SK-N-SH (cell line): ENCODE measurements at regions not wholly inside any gene's neighbourhood (a gene's known extent, or its start where the extent isn't known, plus 50 kb on each side); places are given as distances from the start of the nearest gene placed in this dataset.

ENCODE experiments used
- CTCF ChIA-PET: fragments of 300-600, 350-600 bp; formaldehyde crosslinking; extraction: SDS; loops from one replicate; lab custom pipeline; 2021; lab: Yijun Ruan, JAX
- POLR2A ChIA-PET: fragments of 350-600 bp; sonication (Branson Sonifier 250); formaldehyde crosslinking; extraction: SDS; loops from one replicate; lab custom pipeline; 2020; ENCODE audit warnings: antibody characterized with exemption, inconsistent platforms; lab: Yijun Ruan, JAX
- DNase-seq: peaks from one replicate; pipeline ENCODE4 v3.0.0; 2012
- H2AFZ ChIP-seq: fragments of 200-600 bp; sonication (generic); 2 replicates; pipeline ENCODE4 v1.8.1; 2016; ENCODE audit warnings: antibody characterized with exemption, mild to moderate bottlenecking, low read depth
- H3F3A ChIP-seq: fragments of 200-600 bp; sonication (generic); replicated peaks from 2 replicates; pipeline ENCODE3; 2016; ENCODE audit warnings: antibody characterized with exemption, mild to moderate bottlenecking; ENCODE audit not compliant: insufficient read depth
- H3K27ac ChIP-seq, 2 experiments: fragments of 200-500 bp in 1 of 2; fragments of 200-600 bp in 1 of 2; sonication (Bioruptor generic) in 1 of 2; sonication (generic), shearing (Covaris generic) in 1 of 2; 2 replicates each; pipeline versions ENCODE4 v1.5.1 to v1.6.1; 2014 to 2016; ENCODE audit warnings: low read depth in 2 of 2, inconsistent platforms in 1 of 2, low read length in 1 of 2, mild to moderate bottlenecking in 1 of 2, mixed read lengths in 1 of 2
- H3K27me3 ChIP-seq: fragments of 200-600 bp; sonication (generic), shearing (Covaris generic); 2 replicates; pipeline ENCODE4 v1.6.1; 2016; ENCODE audit warnings: mixed run types; ENCODE audit not compliant: insufficient read depth
- H3K36me3 ChIP-seq, 2 experiments: fragments of 200-500 bp in 1 of 2; fragments of 200-600 bp in 1 of 2; sonication (Bioruptor generic) in 1 of 2; sonication (generic) in 1 of 2; replicated peaks in 1 of 2; 2 replicates each; pipeline versions ENCODE3 to v1.5.1; 2014 to 2016; ENCODE audit warnings: low read length in 1 of 2, mild to moderate bottlenecking in 1 of 2; ENCODE audit not compliant: insufficient read depth in 2 of 2, control insufficient read depth in 1 of 2
- H3K4me1 ChIP-seq, 2 experiments: fragments of 200-500 bp in 1 of 2; fragments of 200-600 bp in 1 of 2; sonication (Bioruptor generic) in 1 of 2; sonication (generic), shearing (Covaris generic) in 1 of 2; 2 replicates each; pipeline versions ENCODE4 v1.5.1 to v1.6.1; 2014 to 2016; ENCODE audit warnings: low read depth in 1 of 2, low read length in 1 of 2, mixed run types in 1 of 2; ENCODE audit not compliant: insufficient read depth in 2 of 2, control insufficient read depth in 1 of 2
- H3K4me2 ChIP-seq: fragments of 200-600 bp; sonication (generic), shearing (Covaris generic); 2 replicates; pipeline ENCODE4 v1.6.1; 2017; ENCODE audit warnings: mixed run types
- H3K4me3 ChIP-seq, 2 experiments: fragments of 200-500 bp in 1 of 2; fragments of 200-600 bp in 1 of 2; sonication (Bioruptor generic) in 1 of 2; sonication (generic), shearing (Covaris generic) in 1 of 2; 2 replicates each; pipeline versions ENCODE4 v1.5.1 to v1.8.1; 2014 to 2016; ENCODE audit warnings: low read depth in 2 of 2, inconsistent platforms in 1 of 2, low read length in 1 of 2, mild to moderate bottlenecking in 1 of 2, mixed read lengths in 1 of 2, moderate library complexity in 1 of 2
- H3K79me2 ChIP-seq: fragments of 200-600 bp; sonication (generic); 2 replicates; pipeline ENCODE4 v1.8.1; 2017; ENCODE audit warnings: mild to moderate bottlenecking; ENCODE audit not compliant: insufficient read depth
- H3K9ac ChIP-seq: fragments of 200-600 bp; sonication (generic); 2 replicates; pipeline ENCODE4 v1.6.1; 2017; ENCODE audit warnings: mixed run types
- H3K9me2 ChIP-seq: fragments of 200-600 bp; sonication (generic); 2 replicates; pipeline ENCODE4 v1.6.1; 2017; ENCODE audit warnings: mixed run types
- H3K9me3 ChIP-seq: fragments of 200-600 bp; sonication (generic); 2 replicates; pipeline ENCODE4 v1.6.1; 2017; ENCODE audit warnings: mixed run types, mild to moderate bottlenecking, moderate library complexity
- H4K20me1 ChIP-seq: fragments of 200-600 bp; sonication (generic); 2 replicates; pipeline ENCODE4 v1.6.1; 2017; ENCODE audit warnings: mild to moderate bottlenecking, mixed run types; ENCODE audit not compliant: insufficient read depth
- CHD2 ChIP-seq: fragments of 150-350 bp; IDR thresholded peaks from 2 replicates; pipeline ENCODE4 v1.6.1; 2018; ENCODE audit warnings: low read length; ENCODE audit not compliant: partially characterized antibody
- ELF1 ChIP-seq: IDR thresholded peaks from 2 replicates; pipeline ENCODE4 v1.4.0; 2012
- FOSL2 ChIP-seq: IDR thresholded peaks from 2 replicates; pipeline ENCODE4 v1.4.0; 2012; ENCODE audit warnings: low read depth, mild to moderate bottlenecking, moderate library complexity, borderline replicate concordance
- FOXJ3 ChIP-seq: sonication (generic); formaldehyde crosslinking; IDR thresholded peaks from 2 replicates; pipeline ENCODE4 v1.5.1; 2020; ENCODE audit warnings: mild to moderate bottlenecking, missing genetic modification reagents
- FOXM1 ChIP-seq: IDR thresholded peaks from 2 replicates; pipeline ENCODE4 v1.4.0; 2012; ENCODE audit warnings: low read depth, mild to moderate bottlenecking
- GABPA ChIP-seq: IDR thresholded peaks from 2 replicates; pipeline ENCODE4 v1.4.0; 2012; ENCODE audit warnings: low read depth, mild to moderate bottlenecking
- MEF2A ChIP-seq: IDR thresholded peaks from 2 replicates; pipeline ENCODE4 v1.4.0; 2012; ENCODE audit warnings: low read depth, borderline replicate concordance
- MXI1 ChIP-seq: IDR thresholded peaks from 2 replicates; pipeline ENCODE4 v1.6.1; 2012; ENCODE audit warnings: mild to moderate bottlenecking, low read depth, low read length, improper control_type of control experiment
- NFIC ChIP-seq: IDR thresholded peaks from 2 replicates; pipeline ENCODE4 v1.4.0; 2012; ENCODE audit warnings: borderline replicate concordance
- RAD21 ChIP-seq: IDR thresholded peaks from 2 replicates; pipeline ENCODE4 v1.6.1; 2012; ENCODE audit warnings: mild to moderate bottlenecking, low read length
- RFX5 ChIP-seq: IDR thresholded peaks from 2 replicates; pipeline ENCODE4 v1.6.1; 2012; ENCODE audit warnings: mild to moderate bottlenecking, improper control_type of control experiment, low read length
- RXRA ChIP-seq: IDR thresholded peaks from 2 replicates; pipeline ENCODE4 v1.4.0; 2012; ENCODE audit warnings: low read depth, mild to moderate bottlenecking, borderline replicate concordance
- SIN3A ChIP-seq: IDR thresholded peaks from 2 replicates; pipeline ENCODE4 v1.6.1; 2012; ENCODE audit warnings: low read depth, mild to moderate bottlenecking, low read length, moderate library complexity, borderline replicate concordance
- TAF1 ChIP-seq: IDR thresholded peaks from 2 replicates; pipeline ENCODE4 v1.6.1; 2012; ENCODE audit warnings: low read depth, mild to moderate bottlenecking, low read length, moderate library complexity, borderline replicate concordance
- YY1 ChIP-seq: IDR thresholded peaks from 2 replicates; pipeline ENCODE4 v1.4.0; 2012; ENCODE audit warnings: low read depth, mild to moderate bottlenecking
- WGBS: methylation state at CpG from one replicate; pipeline ENCODE4 v1.1.6; 2017; ENCODE audit warnings: low lambda C conversion rate; 5-methylcytosine and 5-hydroxymethylcytosine counted together
- TF ChIP-seq, protein P1 (sequence below): fragments of 150-350 bp; IDR thresholded peaks from 2 replicates; pipeline ENCODE4 v1.6.1; 2017; ENCODE audit warnings: antibody characterized with exemption, low read length, low read depth, borderline replicate concordance
- TF ChIP-seq, protein P2 (sequence below): IDR thresholded peaks from 2 replicates; pipeline ENCODE4 v1.4.0; 2012; ENCODE audit warnings: low read depth
- TF ChIP-seq, protein P3 (sequence below): IDR thresholded peaks from 2 replicates; pipeline ENCODE4; 2012
- TF ChIP-seq, protein P4 (sequence below): fragments of 150-350 bp; IDR thresholded peaks from 2 replicates; pipeline ENCODE4 v1.6.1; 2016; ENCODE audit warnings: mild to moderate bottlenecking, low read depth, low read length

DNA sequence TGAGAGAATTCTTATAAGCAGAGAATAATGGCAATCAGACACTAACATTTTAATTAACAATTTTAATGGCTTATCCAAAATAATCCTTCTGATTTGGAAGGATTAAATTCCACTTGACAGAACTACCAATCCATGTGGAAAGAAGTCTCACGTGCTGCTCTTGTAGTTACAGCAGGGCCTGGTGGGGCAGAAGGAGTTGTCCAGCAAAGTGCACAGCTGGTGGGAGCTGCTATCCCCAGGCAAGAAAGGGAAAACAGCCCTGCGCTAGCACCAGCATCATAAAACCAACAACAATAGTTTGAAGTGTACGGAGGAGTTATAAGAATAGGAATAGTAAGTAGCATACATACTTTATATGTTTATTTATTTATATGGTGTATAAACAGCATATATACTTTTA, 127.4 kb upstream of the TRIM2 start (continued):
- TF ChIP-seq, protein P1, sequence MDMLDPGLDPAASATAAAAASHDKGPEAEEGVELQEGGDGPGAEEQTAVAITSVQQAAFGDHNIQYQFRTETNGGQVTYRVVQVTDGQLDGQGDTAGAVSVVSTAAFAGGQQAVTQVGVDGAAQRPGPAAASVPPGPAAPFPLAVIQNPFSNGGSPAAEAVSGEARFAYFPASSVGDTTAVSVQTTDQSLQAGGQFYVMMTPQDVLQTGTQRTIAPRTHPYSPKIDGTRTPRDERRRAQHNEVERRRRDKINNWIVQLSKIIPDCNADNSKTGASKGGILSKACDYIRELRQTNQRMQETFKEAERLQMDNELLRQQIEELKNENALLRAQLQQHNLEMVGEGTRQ = no peak
- TF ChIP-seq FOXJ3 (no peak), FOXM1 (no peak)
- TF ChIP-seq, protein P2, sequence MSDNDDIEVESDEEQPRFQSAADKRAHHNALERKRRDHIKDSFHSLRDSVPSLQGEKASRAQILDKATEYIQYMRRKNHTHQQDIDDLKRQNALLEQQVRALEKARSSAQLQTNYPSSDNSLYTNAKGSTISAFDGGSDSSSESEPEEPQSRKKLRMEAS = no peak

DNA sequence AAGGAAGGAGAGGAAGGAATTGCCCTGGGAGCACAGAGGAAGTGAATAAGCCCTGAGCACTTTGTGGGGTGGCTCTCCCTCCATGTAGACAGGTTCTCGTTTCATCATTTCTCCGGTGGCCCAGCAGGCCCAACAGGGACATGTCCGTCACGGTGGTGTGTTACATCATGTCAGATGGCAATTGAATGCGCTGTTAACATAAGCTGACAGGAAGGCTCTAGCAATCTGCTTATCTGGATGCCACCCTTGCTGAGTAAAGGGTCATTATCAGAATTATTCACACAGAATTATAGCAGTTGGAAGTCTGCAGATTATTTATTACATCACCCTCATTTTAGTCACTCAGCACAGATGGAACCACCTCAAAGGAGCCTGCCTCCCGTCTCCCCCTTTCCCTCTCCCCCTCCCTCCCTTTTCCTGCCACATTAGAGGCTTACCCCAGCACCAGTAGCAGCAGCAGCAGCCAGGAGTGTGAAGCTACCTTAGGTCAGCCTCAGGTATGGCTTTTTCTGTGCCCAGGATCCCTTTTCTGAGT, 124.3 kb upstream of the TRIM2 start:
- no peak overlapping the region for H3K9ac ChIP-seq
- CTCF ChIA-PET = interaction anchor here (0.8 to 2.0 kb wide), 6 partner anchors 9 to 232 kb away, joined by 3 to 6 read pairs (median 4); no protein-coding TSS in a partner anchor
- TF ChIP-seq, protein P3, sequence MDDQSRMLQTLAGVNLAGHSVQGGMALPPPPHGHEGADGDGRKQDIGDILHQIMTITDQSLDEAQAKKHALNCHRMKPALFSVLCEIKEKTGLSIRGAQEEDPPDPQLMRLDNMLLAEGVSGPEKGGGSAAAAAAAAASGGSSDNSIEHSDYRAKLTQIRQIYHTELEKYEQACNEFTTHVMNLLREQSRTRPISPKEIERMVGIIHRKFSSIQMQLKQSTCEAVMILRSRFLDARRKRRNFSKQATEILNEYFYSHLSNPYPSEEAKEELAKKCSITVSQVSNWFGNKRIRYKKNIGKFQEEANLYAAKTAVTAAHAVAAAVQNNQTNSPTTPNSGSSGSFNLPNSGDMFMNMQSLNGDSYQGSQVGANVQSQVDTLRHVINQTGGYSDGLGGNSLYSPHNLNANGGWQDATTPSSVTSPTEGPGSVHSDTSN = no peak
- TF ChIP-seq ELF1 = no peak

DNA sequence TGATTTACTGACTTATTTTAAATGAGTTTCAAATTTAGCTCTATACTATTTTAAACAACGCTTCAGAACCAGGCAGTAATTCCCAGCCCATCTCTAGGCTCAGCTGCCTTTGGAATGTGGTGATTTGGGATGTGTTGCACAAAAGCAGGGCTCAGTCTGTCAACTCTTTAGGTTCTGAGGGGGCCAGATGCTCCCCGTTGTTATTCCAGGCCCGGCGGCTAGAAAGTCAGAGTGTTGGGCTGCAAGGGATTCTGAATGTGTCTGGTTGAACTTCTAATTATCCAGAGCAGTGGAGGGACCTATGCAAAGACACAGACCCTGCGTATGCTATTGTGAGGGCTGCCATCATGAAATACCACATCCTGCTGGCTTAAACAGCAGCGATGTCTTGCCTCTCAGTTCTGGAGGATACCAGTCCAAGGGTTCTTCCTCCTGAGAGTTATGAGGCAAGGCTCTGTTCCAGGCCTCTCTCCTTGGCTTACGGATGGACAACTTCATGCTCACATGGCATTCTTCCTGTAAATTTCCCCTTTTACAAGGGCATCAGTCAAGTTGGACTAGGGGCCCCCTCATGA, 123.2 kb upstream of the TRIM2 start:
- no peaks in the 10 kb centered on the region for H3K79me2 ChIP-seq
- H4K20me1 ChIP-seq = no peaks in the 10 kb centered on the region
- no peaks in the 10 kb centered on the region for H3K36me3 ChIP-seq
- H3K9me2 ChIP-seq = no peaks in the 10 kb centered on the region
- H3K4me1 ChIP-seq = peaks cover 4 to 11% of the 10 kb centered on the region in 2 experiments; a peak in 2 of 4 replicates
- no peak overlapping the region for H3K4me3 ChIP-seq
- H3K27ac ChIP-seq = no peak overlapping the region
- WGBS = 77% methylated on average over 6 of the region's 7 CpGs
- no peak for DNase-seq
- H2AFZ ChIP-seq = no peak overlapping the region
- ChIA-PET POLR2A (no interaction called here), CTCF (interaction anchor here (0.8 to 2.0 kb wide), 6 partner anchors 19 to 580 kb away, joined by 3 to 6 read pairs (median 3); no protein-coding TSS in a partner anchor)
- H3K9me3 ChIP-seq = no peaks in the 10 kb centered on the region
- TF ChIP-seq TAF1 (no peak), MXI1 (no peak), RXRA (no peak), RFX5 (no peak), ELF1 (no peak), NFIC (no peak), SIN3A (no peak), CHD2 (no peak), MEF2A (no peak), YY1 (no peak), GABPA (no peak), FOSL2 (no peak), RAD21 (no peak)
- TF ChIP-seq, protein P3 = no peak
- TF ChIP-seq, protein P4, sequence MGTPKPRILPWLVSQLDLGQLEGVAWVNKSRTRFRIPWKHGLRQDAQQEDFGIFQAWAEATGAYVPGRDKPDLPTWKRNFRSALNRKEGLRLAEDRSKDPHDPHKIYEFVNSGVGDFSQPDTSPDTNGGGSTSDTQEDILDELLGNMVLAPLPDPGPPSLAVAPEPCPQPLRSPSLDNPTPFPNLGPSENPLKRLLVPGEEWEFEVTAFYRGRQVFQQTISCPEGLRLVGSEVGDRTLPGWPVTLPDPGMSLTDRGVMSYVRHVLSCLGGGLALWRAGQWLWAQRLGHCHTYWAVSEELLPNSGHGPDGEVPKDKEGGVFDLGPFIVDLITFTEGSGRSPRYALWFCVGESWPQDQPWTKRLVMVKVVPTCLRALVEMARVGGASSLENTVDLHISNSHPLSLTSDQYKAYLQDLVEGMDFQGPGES = no peak
- TF ChIP-seq, protein P1 = no peak
- H3K9ac ChIP-seq = no peak overlapping the region
- no peak overlapping the region for H3K4me2 ChIP-seq
- no peaks in the 10 kb centered on the region for H3F3A ChIP-seq
- H3K27me3 ChIP-seq = no peaks in the 10 kb centered on the region; the same call in 1 of the 2 replicates

More for the DNA sequence above, 124.3 kb upstream of the TRIM2 start:
- no peak for DNase-seq
- Histone ChIP-seq H3K4me1 (peaks cover 4 to 7% of the 10 kb centered on the region in 2 experiments; a peak in 2 of 4 replicates), H4K20me1 (no peaks in the 10 kb centered on the region), H3K9me2 (no peaks in the 10 kb centered on the region), H3K36me3 (no peaks in the 10 kb centered on the region), H2AFZ (no peak overlapping the region), H3K79me2 (no peaks in the 10 kb centered on the region), H3K27ac (no peak overlapping the region), H3K4me3 (no peak overlapping the region), H3F3A (no peaks in the 10 kb centered on the region), H3K27me3 (no peaks in the 10 kb centered on the region; the same call in 1 of the 2 replicates), H3K9me3 (no peaks in the 10 kb centered on the region), H3K4me2 (no peak overlapping the region)
- POLR2A ChIA-PET = no interaction called here
- WGBS = 59% methylated on average over 6 of the region's 6 CpGs
